Caco-2 (cell line): ENCODE measurements at regions not wholly inside any gene's neighbourhood (a gene's known extent, or its start where the extent isn't known, plus 50 kb on each side); places are given as distances from the start of the nearest gene placed in this dataset.

ENCODE experiments used
- BruUV-seq: library from RNA; stranded (reverse); fragments of 400-500 nt; replicated peaks from 2 replicates; lab custom pipeline; 2021; lab: Mats Ljungman, UMichigan
- CTCF ChIA-PET: fragments of 300-600 bp; sonication (Branson Sonifier 250); formaldehyde crosslinking; loops from one replicate; lab custom pipeline; 2022; ENCODE audit warnings: antibody characterized with exemption; lab: Charles Lee
- POLR2A ChIA-PET: fragments of 300-600 bp; sonication (Branson Sonifier 250); formaldehyde crosslinking; loops from one replicate; lab custom pipeline; 2022; ENCODE audit warnings: antibody characterized with exemption; lab: Charles Lee
- DNase-seq, 2 experiments: peaks; one replicate each; pipeline versions ENCODE4 v3.0.0 to v3.0.0-alpha.2; 2020 to 2022
- H3K27me3 ChIP-seq: replicated peaks from 2 replicates; pipeline ENCODE4 v1.6.0; 2011; ENCODE audit warnings: low read length; ENCODE audit not compliant: control insufficient read depth, insufficient read depth
- H3K36me3 ChIP-seq: 2 replicates; pipeline ENCODE4 v1.5.1; 2011; ENCODE audit warnings: low read length; ENCODE audit not compliant: control insufficient read depth, insufficient read depth
- H3K4me1 ChIP-seq: fragments of 250-450 bp; sonication (Bioruptor Pico); 2 replicates; pipeline ENCODE4 v1.5.1; 2020; ENCODE audit warnings: mild to moderate bottlenecking
- H3K4me3 ChIP-seq: 2 replicates; pipeline ENCODE4 v1.5.1; 2011; ENCODE audit warnings: low read depth, mild to moderate bottlenecking, control low read depth, low read length
- H3K9me3 ChIP-seq: fragments of 250-450 bp; sonication (Bioruptor Pico); 2 replicates; pipeline ENCODE4 v1.5.1; 2020; ENCODE audit warnings: mild to moderate bottlenecking, moderate library complexity
- H3K27ac Mint-ChIP-seq: one replicate; pipeline ENCODE4 v1.8.0; 2022; ENCODE audit warnings: mixed read lengths; ENCODE audit not compliant: unreplicated experiment
- H3K27me3 Mint-ChIP-seq: one replicate; pipeline ENCODE4 v1.8.0; 2022; ENCODE audit warnings: mixed read lengths; ENCODE audit not compliant: insufficient read depth, unreplicated experiment
- H3K36me3 Mint-ChIP-seq: one replicate; pipeline ENCODE4 v1.8.0; 2022; ENCODE audit warnings: mild to moderate bottlenecking, mixed read lengths; ENCODE audit not compliant: insufficient read depth, unreplicated experiment
- H3K4me1 Mint-ChIP-seq: one replicate; pipeline ENCODE4 v1.8.0; 2022; ENCODE audit warnings: low read depth, mixed read lengths; ENCODE audit not compliant: unreplicated experiment
- H3K4me3 Mint-ChIP-seq: one replicate; pipeline ENCODE4 v1.8.0; 2022; ENCODE audit warnings: mild to moderate bottlenecking, moderate library complexity, mixed read lengths; ENCODE audit not compliant: unreplicated experiment
- H3K9me3 Mint-ChIP-seq: one replicate; pipeline ENCODE4 v1.8.0; 2022; ENCODE audit warnings: mixed read lengths; ENCODE audit not compliant: unreplicated experiment
- CTCF ChIP-seq, 2 experiments: fragments of 200-600 bp in 1 of 2; IDR thresholded peaks; 1 replicate in 1 of 2; 2 replicates in 1 of 2; pipeline versions ENCODE4 v1.5.1 to v1.8.0; 2011 to 2022; ENCODE audit warnings: antibody characterized with exemption in 1 of 2, control low read depth in 1 of 2, inconsistent platforms in 1 of 2, low read depth in 1 of 2, low read length in 1 of 2, mild to moderate bottlenecking in 1 of 2, moderate library complexity in 1 of 2; ENCODE audit not compliant: insufficient read depth in 1 of 2, severe bottlenecking in 1 of 2, unreplicated experiment in 1 of 2
- intact Hi-C: fragments of 100-400 bp; cut with micrococcal nuclease; formaldehyde crosslinking; loops from one replicate; pipeline ENCODE4 v1.10.0; 2022; ENCODE audit not compliant: unreplicated experiment

GRCh38 chr5:82800826-82801225, 276.4 kb downstream of the TMEM167A start:
- H3K4me3 ChIP-seq: no peak overlapping the region
- no peaks in the 10 kb centered on the region for H3K27me3 Mint-ChIP-seq
- BruUV-seq: no TSS peak
- no peaks in the 10 kb centered on the region for H3K9me3 Mint-ChIP-seq
- CTCF ChIA-PET: no interaction called here
- DNase-seq: no peak
- no peaks in the 10 kb centered on the region for H3K4me1 Mint-ChIP-seq
- no peaks in the 10 kb centered on the region for H3K9me3 ChIP-seq
- H3K27me3 ChIP-seq: no peaks in the 10 kb centered on the region
- POLR2A ChIA-PET: no interaction called here
- no peaks in the 10 kb centered on the region for H3K36me3 ChIP-seq
- intact Hi-C loops: no loop called here
- no peak for TF ChIP-seq CTCF (IDR thresholded peaks at IDR 0.05; ENCODE audit: insufficient read depth in 1 of 2, low read depth in 1 of 2, low read length in 1 of 2, severe bottlenecking in 1 of 2, unreplicated experiment in 1 of 2)
- H3K36me3 Mint-ChIP-seq: no peaks in the 10 kb centered on the region
- no peak overlapping the region for H3K4me3 Mint-ChIP-seq
- no peak overlapping the region for H3K27ac Mint-ChIP-seq
- H3K4me1 ChIP-seq: no peaks in the 10 kb centered on the region

GRCh38 chr5:82799361-82800077, 277.7 kb downstream of the TMEM167A start:
- no peaks in the 10 kb centered on the region for H3K36me3 Mint-ChIP-seq
- peak in 1 of 2 experiments; percentile 12 for TF ChIP-seq CTCF (IDR thresholded peaks at IDR 0.05; ENCODE audit: insufficient read depth in 1 of 2, low read depth in 1 of 2, low read length in 1 of 2, severe bottlenecking in 1 of 2, unreplicated experiment in 1 of 2)
- no peak for DNase-seq
- Histone ChIP-seq H3K36me3 (no peaks in the 10 kb centered on the region), H3K9me3 (no peaks in the 10 kb centered on the region), H3K4me1 (no peaks in the 10 kb centered on the region), H3K27me3 (no peaks in the 10 kb centered on the region), H3K4me3 (no peak overlapping the region)
- H3K9me3 Mint-ChIP-seq: no peaks in the 10 kb centered on the region
- POLR2A ChIA-PET: no interaction called here
- CTCF ChIA-PET: no interaction called here
- intact Hi-C loops: loop anchor here (10.0 kb wide), 1 partner anchor 765 kb away; no protein-coding TSS in a partner anchor
- no peak overlapping the region for H3K27ac Mint-ChIP-seq
- H3K4me3 Mint-ChIP-seq: no peak overlapping the region
- H3K4me1 Mint-ChIP-seq: no peaks in the 10 kb centered on the region
- no peaks in the 10 kb centered on the region for H3K27me3 Mint-ChIP-seq
- no TSS peak for BruUV-seq

GRCh38 chr5:82798676-82799075, 278.5 kb downstream of the TMEM167A start:
- no peaks in the 10 kb centered on the region for H3K27me3 ChIP-seq
- no peak overlapping the region for H3K4me3 ChIP-seq
- H3K27ac Mint-ChIP-seq: no peak overlapping the region
- BruUV-seq: no TSS peak
- no peaks in the 10 kb centered on the region for H3K27me3 Mint-ChIP-seq
- ChIA-PET POLR2A (no interaction called here), CTCF (no interaction called here)
- H3K36me3 Mint-ChIP-seq: no peaks in the 10 kb centered on the region
- no peaks in the 10 kb centered on the region for H3K4me1 Mint-ChIP-seq
- no peak overlapping the region for H3K4me3 Mint-ChIP-seq
- H3K9me3 ChIP-seq: no peaks in the 10 kb centered on the region
- H3K36me3 ChIP-seq: no peaks in the 10 kb centered on the region
- TF ChIP-seq CTCF (IDR thresholded peaks at IDR 0.05; ENCODE audit: insufficient read depth in 1 of 2, low read depth in 1 of 2, low read length in 1 of 2, severe bottlenecking in 1 of 2, unreplicated experiment in 1 of 2): no peak
- no peaks in the 10 kb centered on the region for H3K9me3 Mint-ChIP-seq
- no peak for DNase-seq
- intact Hi-C loops: loop anchor here (10.0 kb wide), 1 partner anchor 766 kb away; no protein-coding TSS in a partner anchor
- no peaks in the 10 kb centered on the region for H3K4me1 ChIP-seq
